SU-DHL-6 (cell line): ENCODE measurements at regions not wholly inside any gene's neighbourhood (a gene's known extent, or its start where the extent isn't known, plus 50 kb on each side); places are given as distances from the start of the nearest gene placed in this dataset.

ENCODE experiments used
- H2AFZ ChIP-seq: fragments of 200-600 bp; sonication (generic); 2 replicates; pipeline ENCODE4 v1.6.1; 2014; ENCODE audit warnings: low read depth, mild to moderate bottlenecking, moderate library complexity, mixed read lengths, antibody characterized with exemption, low read length; ENCODE audit not compliant: severe bottlenecking
- H3F3A ChIP-seq: fragments of 200-600 bp; shearing (Covaris generic); 2 replicates; pipeline ENCODE4 v1.6.0; 2016; ENCODE audit warnings: antibody characterized with exemption, mild to moderate bottlenecking; ENCODE audit not compliant: insufficient read depth
- H3K27ac ChIP-seq: fragments of 200-600 bp; sonication (generic); 2 replicates; pipeline ENCODE4 v1.5.1; 2016; ENCODE audit warnings: low read depth, mild to moderate bottlenecking, low read length, moderate library complexity, mixed read lengths
- H3K27me3 ChIP-seq: fragments of 200-600 bp; sonication (generic), shearing (Covaris generic); 2 replicates; pipeline ENCODE4 v1.6.0; 2014; ENCODE audit warnings: mild to moderate bottlenecking, low read length
- H3K36me3 ChIP-seq: fragments of 200-600 bp; sonication (generic); 2 replicates; pipeline ENCODE4 v1.6.1; 2014; ENCODE audit warnings: mild to moderate bottlenecking, low read length, mixed read lengths
- H3K4me2 ChIP-seq: fragments of 300-600, 200-600 bp; shearing (Covaris generic), sonication (generic); 2 replicates; pipeline ENCODE4 v1.6.0; 2014; ENCODE audit warnings: low read length, low read depth, mild to moderate bottlenecking; ENCODE audit not compliant: poor library complexity, severe bottlenecking
- H3K4me3 ChIP-seq: fragments of 200-600 bp; sonication (generic); 2 replicates; pipeline ENCODE4 v1.5.1; 2014; ENCODE audit warnings: antibody characterized with exemption, low read length, mild to moderate bottlenecking, mixed read lengths; ENCODE audit not compliant: insufficient read depth, poor library complexity, severe bottlenecking
- H3K79me2 ChIP-seq: fragments of 200-600 bp; sonication (generic); 2 replicates; pipeline ENCODE4 v1.6.1; 2014; ENCODE audit warnings: mild to moderate bottlenecking, low read length, moderate library complexity; ENCODE audit not compliant: insufficient read depth
- H3K9ac ChIP-seq: fragments of 200-600 bp; sonication (generic); 2 replicates; pipeline ENCODE4 v1.7.0; 2014; ENCODE audit warnings: mild to moderate bottlenecking, low read length
- H3K9me2 ChIP-seq: fragments of 200-600 bp; sonication (generic); replicated peaks from 2 replicates; pipeline ENCODE4 v1.6.1; 2014; ENCODE audit warnings: low read length; ENCODE audit not compliant: insufficient read depth
- H3K9me3 ChIP-seq: fragments of 200-600 bp; sonication (generic); 2 replicates; pipeline ENCODE4 v1.6.1; 2014; ENCODE audit warnings: low read length, mixed read lengths; ENCODE audit not compliant: insufficient read depth
- H4K20me1 ChIP-seq: fragments of 200-600 bp; sonication (generic); 2 replicates; pipeline ENCODE4 v1.6.1; 2014; ENCODE audit warnings: low read depth, mild to moderate bottlenecking, antibody characterized with exemption, low read length, moderate library complexity, mixed read lengths
- CTCF ChIP-seq: fragments of 200-600 bp; sonication (generic); IDR thresholded peaks from one replicate; pipeline ENCODE4 v1.5.1; 2017; ENCODE audit warnings: antibody characterized with exemption, mild to moderate bottlenecking, low read length, moderate library complexity; ENCODE audit not compliant: insufficient read depth, poor library complexity, severe bottlenecking
- EZH2phosphoT487 ChIP-seq: fragments of 200-600 bp; sonication (generic), shearing (Covaris generic); conservative IDR thresholded peaks from 2 replicates; pipeline ENCODE4 v1.6.1; 2018; ENCODE audit warnings: mild to moderate bottlenecking, antibody characterized with exemption, low read length, moderate library complexity, mixed read lengths

- Histone ChIP-seq H4K20me1 (no peaks in the 10 kb centered on the region), H2AFZ (no peak overlapping the region), H3K9ac (no peak overlapping the region), H3K27me3 (no peaks in the 10 kb centered on the region), H3K9me2 (no peaks in the 10 kb centered on the region), H3K4me3 (no peak overlapping the region), H3K36me3 (no peaks in the 10 kb centered on the region), H3K27ac (no peak overlapping the region), H3F3A (no peaks in the 10 kb centered on the region), H3K4me2 (no peak overlapping the region), H3K79me2 (no peaks in the 10 kb centered on the region), H3K9me3 (no peaks in the 10 kb centered on the region)
- no peak for TF ChIP-seq CTCF
- no peak for TF ChIP-seq EZH2phosphoT487
These were observed 87.2 kb upstream of the CDKN3 start for GRCh38 chr14:54309615-54310014.

- no peaks in the 10 kb centered on the region for H3K9me2 ChIP-seq
- H3K9me3 ChIP-seq, result no peaks in the 10 kb centered on the region
- no peak overlapping the region for H3K4me2 ChIP-seq
- no peaks in the 10 kb centered on the region for H3K79me2 ChIP-seq
- H3K27ac ChIP-seq, result no peak overlapping the region
- H3K36me3 ChIP-seq, result no peaks in the 10 kb centered on the region
- no peak overlapping the region for H3K4me3 ChIP-seq
- H3K27me3 ChIP-seq, result no peaks in the 10 kb centered on the region
- TF ChIP-seq CTCF (no peak), EZH2phosphoT487 (no peak)
- H4K20me1 ChIP-seq, result no peaks in the 10 kb centered on the region
- no peak overlapping the region for H3K9ac ChIP-seq
- no peaks in the 10 kb centered on the region for H3F3A ChIP-seq
- H2AFZ ChIP-seq, result no peak overlapping the region
These were observed 86.5 kb upstream of the CDKN3 start for GRCh38 chr14:54310151-54310850.

GRCh38 chr14:54310851-54311228, 86.0 kb upstream of the CDKN3 start:
- H3K27me3 ChIP-seq, result no peaks in the 10 kb centered on the region
- no peaks in the 10 kb centered on the region for H3K36me3 ChIP-seq
- H3K4me2 ChIP-seq, result no peak overlapping the region
- no peaks in the 10 kb centered on the region for H3F3A ChIP-seq
- no peaks in the 10 kb centered on the region for H3K79me2 ChIP-seq
- H3K9me2 ChIP-seq, result no peaks in the 10 kb centered on the region
- no peak overlapping the region for H2AFZ ChIP-seq
- no peak overlapping the region for H3K27ac ChIP-seq
- no peaks in the 10 kb centered on the region for H3K9me3 ChIP-seq
- H3K9ac ChIP-seq, result no peak overlapping the region
- H3K4me3 ChIP-seq, result no peak overlapping the region
- H4K20me1 ChIP-seq, result no peaks in the 10 kb centered on the region
- TF ChIP-seq EZH2phosphoT487 (no peak), CTCF (no peak)
